ENCODE measurements at regions not wholly inside any gene's neighbourhood (a gene's known extent, or its start where the extent isn't known, plus 50 kb on each side); places are given as distances from the start of the nearest gene placed in this dataset.

DNA sequence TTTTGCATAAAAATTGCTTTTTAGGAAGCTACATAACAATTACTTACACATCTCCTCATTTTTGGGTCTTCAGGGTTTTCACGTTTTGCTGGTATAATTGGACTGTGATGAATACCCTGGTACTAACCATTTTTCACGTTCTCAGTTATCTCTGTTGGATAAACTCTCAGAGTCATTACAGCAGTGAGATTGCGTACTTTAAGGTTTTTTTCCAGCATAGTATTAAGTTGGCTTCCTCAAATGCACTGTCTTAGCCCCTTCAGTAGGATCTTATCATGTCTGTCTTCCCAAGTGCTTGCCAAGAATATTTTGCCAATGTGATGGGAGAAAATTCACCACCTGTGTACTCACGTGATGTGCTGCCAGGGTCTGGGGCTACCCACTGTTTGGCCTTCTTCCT is 342.5 kb downstream of the TEX29 start:
- no peak for DNase-seq (ENCODE audit: low read depth)
- TF ChIP-seq, protein P1, sequence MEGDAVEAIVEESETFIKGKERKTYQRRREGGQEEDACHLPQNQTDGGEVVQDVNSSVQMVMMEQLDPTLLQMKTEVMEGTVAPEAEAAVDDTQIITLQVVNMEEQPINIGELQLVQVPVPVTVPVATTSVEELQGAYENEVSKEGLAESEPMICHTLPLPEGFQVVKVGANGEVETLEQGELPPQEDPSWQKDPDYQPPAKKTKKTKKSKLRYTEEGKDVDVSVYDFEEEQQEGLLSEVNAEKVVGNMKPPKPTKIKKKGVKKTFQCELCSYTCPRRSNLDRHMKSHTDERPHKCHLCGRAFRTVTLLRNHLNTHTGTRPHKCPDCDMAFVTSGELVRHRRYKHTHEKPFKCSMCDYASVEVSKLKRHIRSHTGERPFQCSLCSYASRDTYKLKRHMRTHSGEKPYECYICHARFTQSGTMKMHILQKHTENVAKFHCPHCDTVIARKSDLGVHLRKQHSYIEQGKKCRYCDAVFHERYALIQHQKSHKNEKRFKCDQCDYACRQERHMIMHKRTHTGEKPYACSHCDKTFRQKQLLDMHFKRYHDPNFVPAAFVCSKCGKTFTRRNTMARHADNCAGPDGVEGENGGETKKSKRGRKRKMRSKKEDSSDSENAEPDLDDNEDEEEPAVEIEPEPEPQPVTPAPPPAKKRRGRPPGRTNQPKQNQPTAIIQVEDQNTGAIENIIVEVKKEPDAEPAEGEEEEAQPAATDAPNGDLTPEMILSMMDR (IDR thresholded peaks at IDR 0.05; ENCODE audit: control insufficient read depth, insufficient read depth, low read depth, low read length, missing control alignments), result no peak
- no peak overlapping the region for H3K4me3 ChIP-seq (ENCODE audit: control insufficient read depth, low read depth, low read length)

DNA sequence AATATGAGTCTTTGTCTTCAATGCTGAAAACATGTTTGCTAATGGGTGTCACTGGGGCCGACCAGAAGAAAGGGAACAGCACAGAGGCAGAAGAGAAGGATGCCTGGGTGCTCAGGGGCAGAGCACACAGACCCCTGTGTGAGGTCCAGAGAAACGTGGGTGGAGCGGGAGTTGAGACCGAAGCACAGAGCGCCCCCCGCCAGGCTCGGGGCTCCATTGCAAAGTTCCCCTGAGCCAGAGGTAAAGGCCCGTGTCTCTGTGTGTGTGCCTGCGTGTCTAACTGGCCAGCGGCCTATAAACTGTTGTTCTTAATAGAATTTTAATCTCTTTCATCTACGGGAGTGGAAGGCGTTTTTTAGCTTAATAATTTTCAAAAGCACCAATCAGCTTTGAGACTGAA is 343.1 kb downstream of the TEX29 start:
- no peak overlapping the region for H3K4me3 ChIP-seq (ENCODE audit: control insufficient read depth, low read depth, low read length)
- no peak for DNase-seq (ENCODE audit: low read depth)
- TF ChIP-seq, protein P1 (IDR thresholded peaks at IDR 0.05; ENCODE audit: control insufficient read depth, insufficient read depth, low read depth, low read length, missing control alignments), result no peak

DNA sequence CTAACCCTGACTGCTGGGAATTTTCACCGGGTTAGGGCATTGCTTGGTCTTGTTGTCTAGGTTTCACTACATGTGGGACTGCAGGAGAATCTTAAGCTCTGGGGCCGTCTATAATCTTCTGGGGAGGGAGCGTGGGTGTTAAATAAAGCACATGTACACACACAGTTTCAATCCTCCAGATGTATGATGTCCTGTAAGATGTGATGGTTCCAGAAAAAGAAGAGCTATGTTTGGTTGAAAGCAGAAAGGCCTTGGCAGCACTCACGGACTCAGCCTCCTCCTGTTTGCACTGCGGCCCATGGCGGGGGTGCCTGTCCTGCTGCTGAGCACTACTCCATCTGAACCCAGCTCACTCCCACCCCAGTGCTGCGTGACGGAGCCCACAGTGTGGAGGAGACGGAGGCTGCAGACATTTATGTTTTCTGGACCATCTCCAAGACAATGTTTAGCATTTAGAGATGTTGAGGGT is 343.5 kb downstream of the TEX29 start:
- H3K4me3 ChIP-seq (ENCODE audit: control insufficient read depth, low read depth, low read length), result no peak overlapping the region
- no peak for DNase-seq (ENCODE audit: low read depth)
- TF ChIP-seq, protein P1 (IDR thresholded peaks at IDR 0.05; ENCODE audit: control insufficient read depth, insufficient read depth, low read depth, low read length, missing control alignments), result no peak

DNA sequence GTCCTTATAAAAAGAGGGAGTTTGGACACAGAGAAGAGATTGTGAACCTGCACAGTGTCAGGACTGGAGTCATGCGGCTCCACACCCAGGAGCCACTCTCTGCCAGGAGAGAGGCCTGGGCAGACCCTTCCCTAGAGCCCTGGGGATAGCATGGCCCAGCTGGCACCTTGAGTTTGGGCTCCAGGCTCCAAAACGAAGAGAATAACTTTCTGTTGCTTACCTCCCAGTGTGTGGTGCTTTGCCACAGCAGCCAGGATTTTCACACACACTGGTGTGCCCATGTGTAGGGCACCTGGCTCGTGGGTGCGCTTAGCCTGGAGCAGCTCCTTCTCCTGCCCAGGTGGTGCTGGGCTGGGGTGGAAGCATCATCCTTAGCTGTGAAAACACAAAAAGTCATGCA is 344.3 kb downstream of the TEX29 start:
- no peak for DNase-seq (ENCODE audit: low read depth)
- TF ChIP-seq, protein P1 (IDR thresholded peaks at IDR 0.05; ENCODE audit: control insufficient read depth, insufficient read depth, low read depth, low read length, missing control alignments), result no peak
- no peak overlapping the region for H3K4me3 ChIP-seq (ENCODE audit: control insufficient read depth, low read depth, low read length)

DNA sequence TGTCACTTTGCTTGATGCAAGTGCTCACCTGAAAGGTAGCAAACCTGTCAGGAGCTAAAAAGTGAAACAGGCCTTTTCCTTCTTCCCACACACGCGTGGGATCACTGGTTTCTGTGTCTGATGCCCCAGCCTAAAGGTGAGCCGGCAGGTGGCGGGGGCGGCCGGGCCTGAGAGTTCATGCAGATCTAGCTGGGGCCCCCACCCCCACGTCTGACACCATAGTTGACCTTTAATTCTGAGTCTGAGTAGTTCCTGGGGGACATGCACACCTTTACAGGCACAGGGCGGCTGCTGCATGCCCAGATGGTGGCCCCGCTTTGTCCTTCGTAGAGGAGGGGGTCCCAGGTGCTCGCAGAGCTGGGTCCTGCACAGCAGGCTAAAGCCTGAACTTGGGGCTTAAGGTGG is 345.3 kb downstream of the TEX29 start:
- no peak overlapping the region for H3K4me3 ChIP-seq (ENCODE audit: control insufficient read depth, low read depth, low read length)
- DNase-seq (ENCODE audit: low read depth), result no peak
- TF ChIP-seq, protein P1 (IDR thresholded peaks at IDR 0.05; ENCODE audit: control insufficient read depth, insufficient read depth, low read depth, low read length, missing control alignments), result no peak

DNA sequence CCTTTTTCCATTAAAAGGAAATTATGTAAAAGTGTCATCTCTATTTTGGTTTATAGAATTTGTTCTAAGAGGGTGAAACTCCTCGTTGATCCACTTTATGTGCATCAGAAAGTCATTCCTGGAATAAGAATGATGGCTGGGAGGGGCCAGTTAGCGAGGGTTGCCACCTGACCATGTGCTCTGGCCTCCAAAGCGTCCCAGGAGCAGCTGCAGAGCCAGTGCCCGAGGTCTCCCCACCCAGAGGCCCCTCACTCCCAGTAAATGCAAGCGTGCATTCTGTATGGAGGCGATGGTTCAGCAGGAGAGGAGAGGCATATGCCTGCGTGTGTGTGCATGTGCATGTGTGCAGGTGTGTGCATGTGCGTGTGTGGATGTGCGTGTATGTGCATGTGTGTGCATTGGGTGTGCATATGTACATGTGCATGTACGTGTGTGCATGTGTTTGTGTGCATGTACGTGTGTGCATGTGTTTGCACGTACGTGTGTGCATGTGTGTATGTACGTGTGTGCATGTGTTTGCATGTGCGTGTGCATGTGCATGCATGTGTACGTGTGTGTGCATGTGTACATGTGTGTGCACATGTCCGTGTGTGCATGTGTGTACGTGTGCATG is 345.8 kb downstream of the TEX29 start:
- TF ChIP-seq, protein P1 (IDR thresholded peaks at IDR 0.05; ENCODE audit: control insufficient read depth, insufficient read depth, low read depth, low read length, missing control alignments), result no peak
- no peak for DNase-seq (ENCODE audit: low read depth)

More for the DNA sequence above, 345.8 kb downstream of the TEX29 start:
- H3K4me3 ChIP-seq (ENCODE audit: control insufficient read depth, low read depth, low read length), result no peak overlapping the region

Data from AG09309 (cell line).